GM12864 (cell line): ENCODE measurements at regions not wholly inside any gene's neighbourhood (a gene's known extent, or its start where the extent isn't known, plus 50 kb on each side); places are given as distances from the start of the nearest gene placed in this dataset.

Experiments used
- DNase-seq: peaks from one replicate; pipeline ENCODE4 v3.0.0-alpha.2; 2011; ENCODE audit warnings: low read depth
- H3K4me3 ChIP-seq: 2 replicates; pipeline ENCODE4 v1.5.1; 2011; ENCODE audit warnings: mild to moderate bottlenecking, low read depth, low read length, control low read depth
- CTCF ChIP-seq: IDR thresholded peaks from 2 replicates; pipeline ENCODE4 v1.5.1; 2011; ENCODE audit warnings: low read depth, mild to moderate bottlenecking, moderate library complexity, low read length, control low read depth, inconsistent platforms; ENCODE audit errors: missing control alignments

GRCh38 chr11:131109257-131109656 is 193.0 kb upstream of the SNX19 start:
- H3K4me3 ChIP-seq = no peak overlapping the region
- no peak for DNase-seq
- TF ChIP-seq CTCF = no peak

GRCh38 chr11:131109790-131110189 is 193.5 kb upstream of the SNX19 start:
- H3K4me3 ChIP-seq = no peak overlapping the region
- TF ChIP-seq CTCF = no peak
- DNase-seq = no peak

- TF ChIP-seq CTCF = no peak
- no peak overlapping the region for H3K4me3 ChIP-seq
- DNase-seq = no peak
Measured at GRCh38 chr11:131111775-131112174, 195.5 kb upstream of the SNX19 start.

GRCh38 chr11:131118247-131118646 is 202.0 kb upstream of the SNX19 start:
- DNase-seq = no peak
- no peak overlapping the region for H3K4me3 ChIP-seq
- TF ChIP-seq CTCF = no peak

GRCh38 chr11:131121426-131122333 is 205.4 kb upstream of the SNX19 start:
- H3K4me3 ChIP-seq = no peak overlapping the region
- TF ChIP-seq CTCF = no peak
- DNase-seq = no peak

- no peak overlapping the region for H3K4me3 ChIP-seq
- no peak for TF ChIP-seq CTCF
- DNase-seq = no peak
Measured at GRCh38 chr11:131122448-131122847, 206.2 kb upstream of the SNX19 start.

- TF ChIP-seq CTCF = no peak
- no peak overlapping the region for H3K4me3 ChIP-seq
- DNase-seq = no peak
Measured at GRCh38 chr11:131129474-131129873, 213.2 kb upstream of the SNX19 start.
